PC-3 (cell line): ENCODE measurements at regions not wholly inside any gene's neighbourhood (a gene's known extent, or its start where the extent isn't known, plus 50 kb on each side); places are given as distances from the start of the nearest gene placed in this dataset.

Experiments
- ATAC-seq: fragments of 200-7000 bp; cut with Tn5 transposase; 2 replicates; pipeline ENCODE4 v1.9.1; 2020; ENCODE audit warnings: mild to moderate bottlenecking, moderate library complexity
- BruUV-seq: library from RNA; stranded (reverse); fragments of 400-500 nt; replicated peaks from 2 replicates; lab custom pipeline; 2021; lab: Mats Ljungman, UMichigan
- CTCF ChIA-PET: fragments of 300-600 bp; sonication (Branson Sonifier 250); formaldehyde crosslinking; loops from one replicate; lab custom pipeline; 2022; ENCODE audit warnings: antibody characterized with exemption; lab: Charles Lee
- POLR2A ChIA-PET: fragments of 300-600 bp; sonication (Branson Sonifier 250); formaldehyde crosslinking; loops from one replicate; lab custom pipeline; 2022; ENCODE audit warnings: antibody characterized with exemption; ENCODE audit not compliant: unreplicated experiment; lab: Charles Lee
- DNase-seq: peaks from one replicate; pipeline ENCODE4 v3.0.0-alpha.2; 2015
- H2AFZ ChIP-seq: fragments of 300-600 bp; sonication (generic); 2 replicates; pipeline ENCODE4 v1.6.0; 2016; ENCODE audit warnings: antibody characterized with exemption, low read length
- H3F3A ChIP-seq: fragments of 300-600 bp; sonication (generic); one replicate; pipeline ENCODE4 v1.6.0; 2017; ENCODE audit warnings: antibody characterized with exemption, low read length, control low read depth, mild to moderate bottlenecking; ENCODE audit not compliant: unreplicated experiment
- H3K27ac ChIP-seq: fragments of 300-600 bp; sonication (generic); 2 replicates; pipeline ENCODE4 v1.5.1; 2016; ENCODE audit warnings: mild to moderate bottlenecking, low read length
- H3K27me3 ChIP-seq: fragments of 300-600 bp; sonication (generic); 2 replicates; pipeline ENCODE4 v1.6.1; 2016; ENCODE audit warnings: low read length, mixed read lengths
- H3K36me3 ChIP-seq: fragments of 300-600 bp; sonication (generic); 2 replicates; pipeline ENCODE4 v1.6.1; 2016; ENCODE audit warnings: low read depth, mixed run types, low read length, mixed read lengths
- H3K4me1 ChIP-seq: fragments of 300-600 bp; sonication (generic); 2 replicates; pipeline ENCODE4 v1.5.1; 2016; ENCODE audit warnings: low read length; ENCODE audit not compliant: insufficient read depth
- H3K4me2 ChIP-seq: fragments of 300-600 bp; sonication (generic); 2 replicates; pipeline ENCODE4 v1.6.0; 2016; ENCODE audit warnings: low read length
- H3K4me3 ChIP-seq: fragments of 300-600 bp; sonication (generic); 2 replicates; pipeline ENCODE4 v1.5.1; 2016; ENCODE audit warnings: mild to moderate bottlenecking, low read length, mixed read lengths
- H3K79me2 ChIP-seq: fragments of 300-600 bp; sonication (generic); 2 replicates; pipeline ENCODE4 v1.6.1; 2017; ENCODE audit warnings: low read length, mixed read lengths
- H3K9ac ChIP-seq: fragments of 300-600 bp; sonication (generic); 2 replicates; pipeline ENCODE4 v1.6.0; 2016; ENCODE audit warnings: mild to moderate bottlenecking, low read length
- H3K9me2 ChIP-seq: fragments of 300-600 bp; sonication (generic); replicated peaks from 2 replicates; pipeline ENCODE4 v1.6.1; 2016; ENCODE audit warnings: mixed run types, low read length, mixed read lengths
- H3K9me3 ChIP-seq: fragments of 300-600 bp; sonication (generic); 2 replicates; pipeline ENCODE4 v1.6.1; 2016; ENCODE audit warnings: low read length, mixed read lengths
- H4K20me1 ChIP-seq: fragments of 300-600 bp; sonication (generic); 2 replicates; pipeline ENCODE4 v1.6.1; 2016; ENCODE audit warnings: low read length, mixed read lengths
- EZH2 ChIP-seq: fragments of 300-600 bp; sonication (generic); IDR thresholded peaks from one replicate; pipeline ENCODE4 v1.6.1; 2017; ENCODE audit warnings: antibody characterized with exemption, mild to moderate bottlenecking, low read length; ENCODE audit not compliant: unreplicated experiment
- EZH2phosphoT487 ChIP-seq: fragments of 300-600 bp; sonication (generic); IDR thresholded peaks from 2 replicates; pipeline ENCODE4 v1.6.1; 2018; ENCODE audit warnings: mild to moderate bottlenecking, antibody characterized with exemption, low read length, borderline replicate concordance
- intact Hi-C: fragments of 100-400 bp; cut with micrococcal nuclease; formaldehyde crosslinking; loops from 2 replicates; pipeline ENCODE4 v1.9.0; 2023
- TF ChIP-seq, protein P1 (sequence below): fragments of 300-600 bp; sonication (generic); conservative IDR thresholded peaks from 2 replicates; pipeline ENCODE4 v1.5.1; 2017; ENCODE audit warnings: antibody characterized with exemption, low read depth, mild to moderate bottlenecking, low read length

DNA sequence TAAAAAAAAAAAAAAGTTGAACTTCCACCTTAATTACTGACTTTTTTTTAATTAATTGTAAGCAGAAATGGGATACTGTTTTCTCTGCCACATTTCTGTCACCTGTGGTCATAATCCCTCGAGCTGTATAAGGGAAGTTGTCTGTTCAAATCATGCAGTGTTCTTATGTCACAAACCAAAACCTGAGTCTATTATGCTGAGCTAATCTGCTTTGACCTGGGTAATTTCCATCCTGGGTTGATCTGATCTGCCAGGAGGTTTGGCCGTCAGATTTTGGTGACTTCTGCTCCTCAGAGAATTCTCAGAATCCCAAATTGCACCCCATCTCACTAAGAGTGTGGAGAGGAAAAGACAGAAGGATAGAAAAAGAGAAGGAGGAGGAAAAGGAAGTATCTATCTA lies 683.1 kb downstream of the KCTD8 start:
- POLR2A ChIA-PET: no interaction called here
- no peak for ATAC-seq

DNA sequence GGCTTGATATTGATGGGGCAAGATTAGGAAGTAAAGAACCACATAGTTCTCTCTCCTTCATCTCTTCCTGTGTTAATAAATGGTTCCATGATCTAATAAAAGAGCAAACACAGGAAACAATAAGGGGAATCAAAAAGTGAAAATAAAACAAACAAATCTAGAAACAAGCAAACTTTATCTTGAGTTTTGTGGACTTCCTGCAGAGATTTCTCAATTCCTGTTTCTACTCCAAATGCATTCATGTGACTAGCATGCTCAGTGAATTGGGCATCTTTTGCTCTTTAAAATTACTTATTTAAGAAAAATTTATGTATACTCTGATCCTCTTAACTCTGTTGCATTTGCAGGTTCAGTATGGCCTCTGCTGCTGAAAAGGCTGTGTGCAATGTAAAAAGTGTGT lies 682.0 kb downstream of the KCTD8 start:
- Histone ChIP-seq H4K20me1 (no peaks in the 10 kb centered on the region), H3K9me3 (no peaks in the 10 kb centered on the region), H3K79me2 (no peaks in the 10 kb centered on the region), H3K27me3 (no peaks in the 10 kb centered on the region), H3F3A (no peaks in the 10 kb centered on the region), H3K4me1 (0 out of 2 replicates have a peak, but pooled peaks cover 5% of the 10 kb centered on the region), H3K4me2 (no peak overlapping the region), H3K27ac (no peak overlapping the region), H3K9ac (no peak overlapping the region), H3K9me2 (no peaks in the 10 kb centered on the region), H3K4me3 (no peak overlapping the region), H2AFZ (0 out of 2 replicates have a peak overlapping the region, but pooled peaks have one; percentile 30), H3K36me3 (no peaks in the 10 kb centered on the region)
- TF ChIP-seq, protein P1, sequence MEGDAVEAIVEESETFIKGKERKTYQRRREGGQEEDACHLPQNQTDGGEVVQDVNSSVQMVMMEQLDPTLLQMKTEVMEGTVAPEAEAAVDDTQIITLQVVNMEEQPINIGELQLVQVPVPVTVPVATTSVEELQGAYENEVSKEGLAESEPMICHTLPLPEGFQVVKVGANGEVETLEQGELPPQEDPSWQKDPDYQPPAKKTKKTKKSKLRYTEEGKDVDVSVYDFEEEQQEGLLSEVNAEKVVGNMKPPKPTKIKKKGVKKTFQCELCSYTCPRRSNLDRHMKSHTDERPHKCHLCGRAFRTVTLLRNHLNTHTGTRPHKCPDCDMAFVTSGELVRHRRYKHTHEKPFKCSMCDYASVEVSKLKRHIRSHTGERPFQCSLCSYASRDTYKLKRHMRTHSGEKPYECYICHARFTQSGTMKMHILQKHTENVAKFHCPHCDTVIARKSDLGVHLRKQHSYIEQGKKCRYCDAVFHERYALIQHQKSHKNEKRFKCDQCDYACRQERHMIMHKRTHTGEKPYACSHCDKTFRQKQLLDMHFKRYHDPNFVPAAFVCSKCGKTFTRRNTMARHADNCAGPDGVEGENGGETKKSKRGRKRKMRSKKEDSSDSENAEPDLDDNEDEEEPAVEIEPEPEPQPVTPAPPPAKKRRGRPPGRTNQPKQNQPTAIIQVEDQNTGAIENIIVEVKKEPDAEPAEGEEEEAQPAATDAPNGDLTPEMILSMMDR: no peak
- DNase-seq (no peak), ATAC-seq (no peak)
- POLR2A ChIA-PET: no interaction called here
- intact Hi-C loops: no loop called here
- CTCF ChIA-PET: no interaction called here
- BruUV-seq: no TSS peak

More for the DNA sequence above, 683.1 kb downstream of the KCTD8 start:
- no peaks in the 10 kb centered on the region for H3F3A ChIP-seq
- no peaks in the 10 kb centered on the region for H3K27me3 ChIP-seq
- BruUV-seq: no TSS peak
- TF ChIP-seq EZH2phosphoT487 (no peak), EZH2 (no peak)
- TF ChIP-seq, protein P1: no peak
- H3K27ac ChIP-seq: no peak overlapping the region
- H3K9me3 ChIP-seq: no peaks in the 10 kb centered on the region
- H3K9ac ChIP-seq: no peak overlapping the region
- no peak overlapping the region for H3K4me2 ChIP-seq
- no peak overlapping the region for H2AFZ ChIP-seq
- H3K79me2 ChIP-seq: no peaks in the 10 kb centered on the region
- intact Hi-C loops: no loop called here
- 0 out of 2 replicates have a peak, but pooled peaks cover 5% of the 10 kb centered on the region for H3K4me1 ChIP-seq
- no peaks in the 10 kb centered on the region for H3K9me2 ChIP-seq
- H3K4me3 ChIP-seq: no peak overlapping the region
- CTCF ChIA-PET: no interaction called here
- no peak for DNase-seq
- no peaks in the 10 kb centered on the region for H3K36me3 ChIP-seq
- no peaks in the 10 kb centered on the region for H4K20me1 ChIP-seq

DNA sequence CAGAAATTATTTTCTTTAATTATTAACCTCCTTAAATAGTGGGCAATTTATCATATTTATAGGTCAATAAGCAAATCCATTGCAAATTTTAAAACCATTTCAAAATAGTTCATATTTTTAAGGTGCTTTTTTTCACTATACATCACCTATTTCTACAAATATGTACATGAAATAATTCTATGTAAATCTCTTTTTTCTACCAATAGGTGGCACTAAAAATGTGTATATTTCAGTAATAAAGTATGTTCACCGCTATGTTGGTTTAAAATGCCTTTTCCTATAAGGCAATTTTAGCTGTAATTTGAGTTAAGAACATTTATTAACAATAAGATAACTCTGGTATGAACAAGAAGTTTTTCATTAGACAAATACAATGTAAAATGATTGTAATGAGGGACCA lies 672.2 kb downstream of the KCTD8 start:
- Histone ChIP-seq H2AFZ (no peak overlapping the region), H4K20me1 (no peaks in the 10 kb centered on the region), H3K9me3 (no peaks in the 10 kb centered on the region), H3K79me2 (no peaks in the 10 kb centered on the region), H3K27ac (no peak overlapping the region), H3K36me3 (no peaks in the 10 kb centered on the region), H3K4me3 (no peak overlapping the region), H3K27me3 (no peaks in the 10 kb centered on the region), H3F3A (no peaks in the 10 kb centered on the region), H3K9me2 (no peaks in the 10 kb centered on the region), H3K9ac (no peak overlapping the region), H3K4me1 (no peaks in the 10 kb centered on the region), H3K4me2 (no peak overlapping the region)
- BruUV-seq: no TSS peak
- ChIA-PET CTCF (interaction anchor here (0.8 kb wide), 1 partner anchor 649 kb away, joined by 3 read pairs; no protein-coding TSS in a partner anchor), POLR2A (no interaction called here)
- DNase-seq: peak; percentile 52
- intact Hi-C loops: loop anchor here (1.0 to 2.0 kb wide), 2 partner anchors 644 to 649 kb away; no protein-coding TSS in a partner anchor
- TF ChIP-seq EZH2phosphoT487 (no peak), EZH2 (no peak)
- TF ChIP-seq, protein P1: peak; percentile 59
- no peak for ATAC-seq
